ENCODE measurements at regions not wholly inside any gene's neighbourhood (a gene's known extent, or its start where the extent isn't known, plus 50 kb on each side); places are given as distances from the start of the nearest gene placed in this dataset.

GRCh38 chr16:87070657-87071056, 246.5 kb downstream of the C16orf95 start:
- TF ChIP-seq ZNF274 (IDR thresholded peaks at IDR 0.05; ENCODE audit: low read depth, low read length) (no peak), SUZ12 (IDR thresholded peaks at IDR 0.05; ENCODE audit: extremely low read depth, insufficient read depth, insufficient read length) (no peak)
